PC-9 (cell line): ENCODE measurements at regions not wholly inside any gene's neighbourhood (a gene's known extent, or its start where the extent isn't known, plus 50 kb on each side); places are given as distances from the start of the nearest gene placed in this dataset.

Source experiments
- BruUV-seq: library from RNA; stranded (reverse); fragments of 400-500 nt; replicated peaks from 2 replicates; lab custom pipeline; 2021; lab: Mats Ljungman, UMichigan
- CTCF ChIA-PET: fragments of 300-600 bp; sonication (Branson Sonifier 250); formaldehyde crosslinking; loops from one replicate; lab custom pipeline; 2022; ENCODE audit warnings: antibody characterized with exemption; lab: Charles Lee
- POLR2A ChIA-PET: fragments of 300-600 bp; sonication (Branson Sonifier 250); formaldehyde crosslinking; loops from one replicate; lab custom pipeline; 2022; ENCODE audit warnings: antibody characterized with exemption; ENCODE audit not compliant: unreplicated experiment; lab: Charles Lee
- DNase-seq, 2 experiments: peaks; one replicate each; pipeline versions ENCODE4 v3.0.0 to v3.0.0-alpha.2; 2015 to 2022; ENCODE audit warnings: mixed read lengths in 1 of 2
- H2AFZ ChIP-seq: fragments of 200-600 bp; sonication (generic); 2 replicates; pipeline ENCODE4 v1.8.1; 2017; ENCODE audit warnings: antibody characterized with exemption
- H3F3A ChIP-seq: fragments of 200-600 bp; sonication (generic); 2 replicates; pipeline ENCODE4 v1.8.1; 2017; ENCODE audit warnings: antibody characterized with exemption, mild to moderate bottlenecking, low read depth; ENCODE audit not compliant: insufficient read depth
- H3K27ac ChIP-seq: fragments of 200-600 bp; sonication (generic); 2 replicates; pipeline ENCODE4 v1.6.1; 2016; ENCODE audit warnings: mixed run types
- H3K27me3 ChIP-seq: fragments of 200-600 bp; sonication (generic); 2 replicates; pipeline ENCODE4 v1.6.1; 2016; ENCODE audit warnings: low read depth, mixed run types; ENCODE audit not compliant: insufficient read depth
- H3K36me3 ChIP-seq: fragments of 200-600 bp; sonication (generic); 2 replicates; pipeline ENCODE4 v1.6.1; 2016; ENCODE audit warnings: low read depth, mixed run types
- H3K4me1 ChIP-seq: fragments of 200-600 bp; sonication (generic); replicated peaks from 2 replicates; pipeline ENCODE4 v1.6.1; 2016; ENCODE audit warnings: mixed run types; ENCODE audit not compliant: insufficient read depth
- H3K4me2 ChIP-seq: fragments of 200-600 bp; sonication (generic); 2 replicates; pipeline ENCODE4 v1.6.1; 2017; ENCODE audit warnings: mixed run types
- H3K4me3 ChIP-seq: fragments of 200-600 bp; sonication (generic); 2 replicates; pipeline ENCODE4 v1.6.1; 2016; ENCODE audit warnings: mixed run types
- H3K79me2 ChIP-seq: fragments of 200-600 bp; sonication (generic); 2 replicates; pipeline ENCODE4 v1.6.1; 2017; ENCODE audit warnings: low read depth, mixed run types
- H3K9me2 ChIP-seq: fragments of 200-600 bp; sonication (generic); 2 replicates; pipeline ENCODE4 v1.8.1; 2017; ENCODE audit warnings: mild to moderate bottlenecking; ENCODE audit not compliant: insufficient read depth
- H3K9me3 ChIP-seq: fragments of 200-600 bp; sonication (generic); 2 replicates; pipeline ENCODE4 v1.8.1; 2016; ENCODE audit warnings: low read depth; ENCODE audit not compliant: insufficient read depth
- H4K20me1 ChIP-seq: fragments of 200-600 bp; sonication (generic); 2 replicates; pipeline ENCODE4 v1.8.1; 2017; ENCODE audit not compliant: insufficient read depth
- EZH2 ChIP-seq: fragments of 200-600 bp; sonication (generic); IDR thresholded peaks from 2 replicates; pipeline ENCODE4 v1.8.0; 2017; ENCODE audit warnings: antibody characterized with exemption, low read depth
- intact Hi-C: fragments of 100-400 bp; cut with micrococcal nuclease; formaldehyde crosslinking; loops from one replicate; pipeline ENCODE4 v1.10.0; 2022; ENCODE audit not compliant: unreplicated experiment
- TF ChIP-seq, protein P1 (sequence below): fragments of 200-600 bp; sonication (generic); conservative IDR thresholded peaks from 2 replicates; pipeline ENCODE4 v1.6.1; 2017; ENCODE audit warnings: mixed run types, antibody characterized with exemption, mild to moderate bottlenecking, moderate library complexity

DNA sequence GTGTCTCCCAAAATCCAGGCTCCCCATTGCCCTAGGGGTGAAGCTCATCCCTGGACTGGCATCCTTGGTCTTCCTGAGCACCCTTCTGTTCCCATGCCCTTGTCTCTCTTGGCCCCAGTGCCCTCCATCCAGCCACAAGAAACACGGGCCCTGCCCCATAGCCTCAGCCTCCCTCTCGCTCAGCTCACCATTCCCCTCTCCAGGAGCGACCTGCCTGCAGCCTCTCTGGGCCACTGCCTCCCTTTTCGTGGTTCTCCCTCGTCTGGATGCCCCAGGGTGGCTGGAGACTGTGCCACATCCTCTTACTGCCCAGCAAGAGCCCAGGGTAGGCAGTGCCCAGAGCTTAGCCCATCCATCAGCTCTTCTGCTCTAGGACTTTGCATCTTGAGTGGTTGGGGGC is 532.1 kb downstream of the TBC1D22A start:
- CTCF ChIA-PET, result no interaction called here
- DNase-seq, result no peak
- Histone ChIP-seq H3K9me3 (no peaks in the 10 kb centered on the region), H3K4me3 (no peak overlapping the region), H3K9me2 (no peaks in the 10 kb centered on the region), H3F3A (no peaks in the 10 kb centered on the region), H3K79me2 (no peaks in the 10 kb centered on the region), H3K27ac (no peak overlapping the region), H2AFZ (no peak overlapping the region), H4K20me1 (no peaks in the 10 kb centered on the region; the same call in 1 of the 2 replicates), H3K27me3 (peaks cover 96% of the 10 kb centered on the region), H3K36me3 (no peaks in the 10 kb centered on the region), H3K4me1 (no peaks in the 10 kb centered on the region), H3K4me2 (no peak overlapping the region)
- intact Hi-C loops, result no loop called here
- no TSS peak for BruUV-seq
- POLR2A ChIA-PET, result no interaction called here
- TF ChIP-seq, protein P1, sequence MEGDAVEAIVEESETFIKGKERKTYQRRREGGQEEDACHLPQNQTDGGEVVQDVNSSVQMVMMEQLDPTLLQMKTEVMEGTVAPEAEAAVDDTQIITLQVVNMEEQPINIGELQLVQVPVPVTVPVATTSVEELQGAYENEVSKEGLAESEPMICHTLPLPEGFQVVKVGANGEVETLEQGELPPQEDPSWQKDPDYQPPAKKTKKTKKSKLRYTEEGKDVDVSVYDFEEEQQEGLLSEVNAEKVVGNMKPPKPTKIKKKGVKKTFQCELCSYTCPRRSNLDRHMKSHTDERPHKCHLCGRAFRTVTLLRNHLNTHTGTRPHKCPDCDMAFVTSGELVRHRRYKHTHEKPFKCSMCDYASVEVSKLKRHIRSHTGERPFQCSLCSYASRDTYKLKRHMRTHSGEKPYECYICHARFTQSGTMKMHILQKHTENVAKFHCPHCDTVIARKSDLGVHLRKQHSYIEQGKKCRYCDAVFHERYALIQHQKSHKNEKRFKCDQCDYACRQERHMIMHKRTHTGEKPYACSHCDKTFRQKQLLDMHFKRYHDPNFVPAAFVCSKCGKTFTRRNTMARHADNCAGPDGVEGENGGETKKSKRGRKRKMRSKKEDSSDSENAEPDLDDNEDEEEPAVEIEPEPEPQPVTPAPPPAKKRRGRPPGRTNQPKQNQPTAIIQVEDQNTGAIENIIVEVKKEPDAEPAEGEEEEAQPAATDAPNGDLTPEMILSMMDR, result no peak
- TF ChIP-seq EZH2, result no peak

DNA sequence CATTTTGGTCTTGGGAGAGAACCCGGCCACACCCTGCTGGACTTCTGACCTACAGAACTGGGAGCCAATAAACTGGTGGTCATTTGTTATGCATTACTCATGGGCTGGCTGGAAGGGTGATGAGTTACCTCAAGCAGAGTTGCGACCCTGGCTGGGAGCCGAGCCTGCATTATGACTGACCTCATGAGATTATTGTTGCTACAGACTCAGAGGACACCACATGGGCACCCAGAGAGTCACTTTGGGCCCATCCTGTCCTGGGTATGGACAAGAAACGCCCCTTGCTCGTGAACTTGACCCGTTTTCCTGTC is 531.7 kb downstream of the TBC1D22A start:
- Histone ChIP-seq H3K4me3 (no peak overlapping the region), H3K9me3 (no peaks in the 10 kb centered on the region), H4K20me1 (no peaks in the 10 kb centered on the region; the same call in 1 of the 2 replicates), H2AFZ (no peak overlapping the region), H3K27ac (no peak overlapping the region), H3K4me2 (no peak overlapping the region), H3K4me1 (no peaks in the 10 kb centered on the region), H3K79me2 (no peaks in the 10 kb centered on the region), H3F3A (no peaks in the 10 kb centered on the region), H3K36me3 (no peaks in the 10 kb centered on the region), H3K27me3 (peaks cover 96% of the 10 kb centered on the region), H3K9me2 (no peaks in the 10 kb centered on the region)
- POLR2A ChIA-PET, result no interaction called here
- intact Hi-C loops, result no loop called here
- TF ChIP-seq, protein P1, result no peak
- TF ChIP-seq EZH2, result no peak
- BruUV-seq, result no TSS peak
- CTCF ChIA-PET, result no interaction called here
- no peak for DNase-seq

DNA sequence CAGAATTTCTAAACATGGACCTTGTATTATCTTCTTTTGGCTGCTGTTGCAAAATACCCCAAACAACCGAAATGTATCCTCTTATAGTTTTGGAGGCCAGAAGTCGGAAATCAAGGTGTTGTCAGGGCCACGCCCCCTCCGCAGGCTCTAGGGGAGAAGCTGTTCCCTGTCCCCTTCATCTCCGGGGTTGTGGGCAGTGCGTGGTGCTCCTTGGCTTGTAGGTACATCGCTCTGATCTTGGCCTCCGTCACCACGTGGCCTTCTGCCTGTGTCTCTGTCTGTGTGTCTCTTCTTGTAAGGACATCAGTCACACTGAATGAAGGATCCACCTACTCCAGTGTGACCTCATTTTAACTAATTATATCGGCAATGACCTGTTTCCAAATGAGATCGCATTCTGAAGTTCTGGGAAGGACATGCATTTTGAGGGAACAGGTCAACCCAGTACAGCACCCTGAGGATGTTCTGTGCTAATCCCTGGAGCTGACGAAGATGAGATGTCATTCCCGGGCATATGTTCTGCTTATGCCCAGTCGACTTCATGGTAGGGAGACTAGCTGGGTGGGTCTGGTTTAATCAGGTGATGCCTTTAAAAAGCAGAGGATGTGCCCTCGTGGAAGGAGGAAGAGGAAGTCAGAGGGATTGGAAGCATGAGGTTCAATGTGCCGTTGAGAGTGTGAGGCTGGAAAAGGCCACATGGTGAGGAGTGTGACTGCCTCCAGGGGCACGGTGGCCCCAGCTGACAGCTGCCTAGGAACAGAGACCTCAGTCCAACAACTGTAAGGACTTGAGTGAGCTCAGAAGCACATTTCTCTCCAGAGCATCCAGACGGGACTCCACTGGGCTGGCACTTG is 531.1 kb downstream of the TBC1D22A start:
- no TSS peak for BruUV-seq
- CTCF ChIA-PET, result no interaction called here

More for the DNA sequence above, 531.1 kb downstream of the TBC1D22A start:
- H3F3A ChIP-seq, result no peaks in the 10 kb centered on the region
- intact Hi-C loops, result no loop called here
- no peaks in the 10 kb centered on the region for H3K9me2 ChIP-seq
- H4K20me1 ChIP-seq, result no peaks in the 10 kb centered on the region; the same call in 1 of the 2 replicates
- POLR2A ChIA-PET, result no interaction called here
- H3K4me3 ChIP-seq, result no peak overlapping the region
- H3K36me3 ChIP-seq, result no peaks in the 10 kb centered on the region
- H3K27ac ChIP-seq, result no peak overlapping the region
- DNase-seq, result no peak
- H3K27me3 ChIP-seq, result peaks cover 96% of the 10 kb centered on the region
- H3K79me2 ChIP-seq, result no peaks in the 10 kb centered on the region
- H3K4me2 ChIP-seq, result no peak overlapping the region
- H3K9me3 ChIP-seq, result no peaks in the 10 kb centered on the region
- no peaks in the 10 kb centered on the region for H3K4me1 ChIP-seq
- TF ChIP-seq EZH2, result no peak
- TF ChIP-seq, protein P1, result no peak
- H2AFZ ChIP-seq, result no peak overlapping the region
